Nephron progenitor cell (in vitro differentiated cells): ENCODE measurements at regions not wholly inside any gene's neighbourhood (a gene's known extent, or its start where the extent isn't known, plus 50 kb on each side); places are given as distances from the start of the nearest gene placed in this dataset.
"Not testable (repeated sequence)": the region's sequence is repeated elsewhere in the genome, so short reads cannot be mapped to it uniquely, and the experiment has no call there.

Experiments
- DNase-seq: peaks from one replicate; pipeline ENCODE4 v3.0.0; 2021
- H3K27ac Mint-ChIP-seq: 2 replicates; pipeline ENCODE4 v1.8.0; 2021; ENCODE audit warnings: mild to moderate bottlenecking, moderate library complexity, mixed read lengths
- H3K27me3 Mint-ChIP-seq: 2 replicates; pipeline ENCODE4 v1.8.0; 2021; ENCODE audit warnings: mild to moderate bottlenecking, low read depth, mixed read lengths; ENCODE audit not compliant: poor library complexity
- H3K36me3 Mint-ChIP-seq: 2 replicates; pipeline ENCODE4 v1.8.0; 2021; ENCODE audit warnings: low read depth, mixed read lengths
- H3K4me1 Mint-ChIP-seq: 2 replicates; pipeline ENCODE4 v1.8.0; 2021; ENCODE audit warnings: mixed read lengths
- H3K4me3 Mint-ChIP-seq: 2 replicates; pipeline ENCODE4 v1.8.0; 2021; ENCODE audit warnings: mild to moderate bottlenecking, moderate library complexity, mixed read lengths
- H3K9me3 Mint-ChIP-seq: 2 replicates; pipeline ENCODE4 v1.8.0; 2021; ENCODE audit warnings: mild to moderate bottlenecking, moderate library complexity, mixed read lengths
- TF ChIP-seq, protein P1 (sequence below): fragments of 200-600 bp; sonication (generic); IDR thresholded peaks from 2 replicates; pipeline ENCODE4 v1.5.0; 2021; ENCODE audit warnings: antibody characterized with exemption

DNA sequence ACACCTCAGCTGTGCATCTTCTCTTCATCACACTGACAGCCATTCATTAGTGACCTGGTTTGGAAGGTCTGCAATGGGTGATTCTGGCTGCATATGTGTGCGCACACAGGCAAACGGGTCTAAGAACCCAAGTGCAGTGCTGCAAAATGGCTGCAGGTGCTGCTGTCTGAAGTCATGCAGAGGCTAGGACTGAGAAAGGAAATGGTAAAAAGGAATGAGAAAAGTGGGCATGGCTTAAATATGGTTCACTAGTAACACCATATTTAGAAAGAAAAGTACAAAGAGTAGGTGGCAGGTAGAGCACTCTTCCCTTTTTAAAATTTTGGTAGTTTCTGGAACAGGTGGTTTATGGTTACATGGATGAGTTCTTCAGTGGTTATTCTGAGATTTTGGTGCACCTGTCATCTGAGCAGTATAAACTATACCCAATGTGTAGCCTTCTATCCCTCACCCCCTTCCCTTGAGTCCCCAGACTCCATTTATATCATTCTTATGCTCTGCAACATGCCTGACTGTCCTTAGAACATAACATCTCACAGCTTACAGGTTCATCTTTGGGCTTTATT is 78.4 kb downstream of the CCNG2 start:
- Mint-ChIP-seq H3K27ac (no peak overlapping the region), H3K4me3 (no peak overlapping the region), H3K4me1 (no peaks in the 10 kb centered on the region), H3K36me3 (no peaks in the 10 kb centered on the region), H3K27me3 (peaks cover 52% of the 10 kb centered on the region), H3K9me3 (no peaks in the 10 kb centered on the region)
- TF ChIP-seq, protein P1, sequence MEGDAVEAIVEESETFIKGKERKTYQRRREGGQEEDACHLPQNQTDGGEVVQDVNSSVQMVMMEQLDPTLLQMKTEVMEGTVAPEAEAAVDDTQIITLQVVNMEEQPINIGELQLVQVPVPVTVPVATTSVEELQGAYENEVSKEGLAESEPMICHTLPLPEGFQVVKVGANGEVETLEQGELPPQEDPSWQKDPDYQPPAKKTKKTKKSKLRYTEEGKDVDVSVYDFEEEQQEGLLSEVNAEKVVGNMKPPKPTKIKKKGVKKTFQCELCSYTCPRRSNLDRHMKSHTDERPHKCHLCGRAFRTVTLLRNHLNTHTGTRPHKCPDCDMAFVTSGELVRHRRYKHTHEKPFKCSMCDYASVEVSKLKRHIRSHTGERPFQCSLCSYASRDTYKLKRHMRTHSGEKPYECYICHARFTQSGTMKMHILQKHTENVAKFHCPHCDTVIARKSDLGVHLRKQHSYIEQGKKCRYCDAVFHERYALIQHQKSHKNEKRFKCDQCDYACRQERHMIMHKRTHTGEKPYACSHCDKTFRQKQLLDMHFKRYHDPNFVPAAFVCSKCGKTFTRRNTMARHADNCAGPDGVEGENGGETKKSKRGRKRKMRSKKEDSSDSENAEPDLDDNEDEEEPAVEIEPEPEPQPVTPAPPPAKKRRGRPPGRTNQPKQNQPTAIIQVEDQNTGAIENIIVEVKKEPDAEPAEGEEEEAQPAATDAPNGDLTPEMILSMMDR: no peak
- no peak for DNase-seq

DNA sequence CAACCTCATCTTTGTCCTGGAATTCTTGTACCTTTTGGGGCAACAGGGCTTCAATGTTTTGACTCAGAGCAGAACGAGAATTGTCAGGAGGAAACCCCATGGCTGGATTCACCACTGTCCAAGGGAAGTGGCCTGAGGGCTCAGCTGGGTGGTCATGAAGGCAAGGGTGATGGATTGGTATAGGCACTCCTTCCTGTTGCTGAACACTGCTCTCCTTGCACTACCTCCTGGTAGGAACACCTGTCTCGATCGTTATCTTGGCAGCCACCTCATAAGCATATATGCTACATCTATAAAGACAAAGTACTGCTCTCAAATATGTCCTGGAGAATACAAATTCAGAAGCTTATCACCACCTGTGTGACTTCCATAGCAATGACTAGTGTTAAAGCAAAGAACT is 79.8 kb downstream of the CCNG2 start:
- TF ChIP-seq, protein P1: no peak
- peaks cover 54% of the 10 kb centered on the region for H3K27me3 Mint-ChIP-seq
- H3K4me1 Mint-ChIP-seq: no peaks in the 10 kb centered on the region
- no peak overlapping the region for H3K27ac Mint-ChIP-seq
- H3K9me3 Mint-ChIP-seq: no peaks in the 10 kb centered on the region
- no peak overlapping the region for H3K4me3 Mint-ChIP-seq
- DNase-seq: no peak
- no peaks in the 10 kb centered on the region for H3K36me3 Mint-ChIP-seq

DNA sequence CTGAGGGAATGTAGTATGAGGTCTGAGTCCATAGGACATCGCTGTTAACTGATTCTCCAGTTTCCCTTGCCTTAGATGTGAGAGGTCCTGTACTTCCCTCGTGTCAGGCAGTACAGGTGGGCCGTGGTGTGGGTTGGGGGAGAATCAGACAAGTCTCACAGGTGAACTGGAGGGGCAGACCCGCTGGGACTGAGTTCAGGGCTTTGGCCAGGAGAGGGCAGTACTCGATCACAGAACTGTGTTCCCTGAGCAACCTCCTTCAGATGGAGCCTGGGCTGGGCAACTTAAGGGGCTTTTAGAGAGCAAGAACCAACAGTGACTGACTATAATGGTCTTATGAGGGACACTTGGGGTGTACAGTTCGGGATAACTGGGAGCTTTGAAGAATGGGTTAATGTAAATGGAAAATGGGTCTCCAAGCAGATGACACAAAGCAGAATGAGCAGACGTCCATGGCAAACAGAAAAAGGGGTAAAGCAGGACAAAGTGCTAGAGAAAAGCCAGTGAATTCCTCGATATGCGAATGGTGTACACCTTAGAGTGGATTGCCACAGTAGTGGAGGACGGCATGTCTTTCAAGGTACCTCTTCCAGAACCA is 83.6 kb downstream of the CCNG2 start:
- peaks cover 43% of the 10 kb centered on the region for H3K27me3 Mint-ChIP-seq
- DNase-seq: peak; percentile 83

DNA sequence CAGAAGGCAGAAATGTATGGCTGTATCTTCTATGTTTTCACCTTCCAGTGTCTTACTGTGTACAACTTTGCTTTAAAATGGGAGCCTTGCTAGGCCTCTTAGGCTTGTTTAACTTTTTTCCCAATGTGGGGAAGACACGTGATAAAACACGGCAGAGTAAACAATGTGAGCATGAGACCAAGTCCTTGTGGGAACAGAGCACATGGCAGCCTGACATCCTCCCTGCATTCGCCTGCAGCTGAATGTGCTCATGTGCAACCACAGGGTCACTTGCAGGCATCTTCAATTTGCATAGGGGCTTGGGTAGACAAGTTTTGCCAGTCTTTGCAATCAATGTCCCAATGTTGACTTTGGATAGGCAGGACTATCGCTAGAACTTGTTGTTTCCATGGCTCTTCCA is 91.8 kb downstream of the CCNG2 start:
- Mint-ChIP-seq H3K4me1 (no peaks in the 10 kb centered on the region), H3K4me3 (no peak overlapping the region), H3K9me3 (no peaks in the 10 kb centered on the region), H3K36me3 (no peaks in the 10 kb centered on the region), H3K27ac (no peak overlapping the region), H3K27me3 (peaks cover 38% of the 10 kb centered on the region)
- DNase-seq: no peak
- TF ChIP-seq, protein P1: no peak

More for the DNA sequence above, 83.6 kb downstream of the CCNG2 start:
- H3K4me1 Mint-ChIP-seq: no peaks in the 10 kb centered on the region
- no peak overlapping the region for H3K4me3 Mint-ChIP-seq
- H3K9me3 Mint-ChIP-seq: no peaks in the 10 kb centered on the region
- no peaks in the 10 kb centered on the region for H3K36me3 Mint-ChIP-seq
- TF ChIP-seq, protein P1: peak; percentile 76
- no peak overlapping the region for H3K27ac Mint-ChIP-seq

DNA sequence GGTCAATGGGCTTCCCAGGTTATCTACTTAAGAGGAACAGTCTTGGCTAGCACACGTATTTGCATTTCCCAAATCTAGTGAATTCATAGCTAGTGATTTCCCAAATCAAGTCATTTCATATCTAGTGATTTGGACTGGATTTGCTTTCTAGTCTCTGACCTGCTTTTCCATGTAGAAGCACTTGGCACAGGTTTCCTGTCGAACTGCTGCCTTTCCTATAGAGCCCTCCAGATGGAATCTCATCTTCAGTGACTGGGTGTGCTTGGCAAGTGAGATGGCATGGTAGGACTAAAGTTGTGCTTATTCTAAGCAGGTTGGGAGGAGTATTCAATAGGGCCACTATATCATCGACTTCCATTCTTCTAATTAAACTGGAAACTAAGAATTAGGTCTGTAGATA is 94.7 kb downstream of the CCNG2 start:
- no peaks in the 10 kb centered on the region for H3K36me3 Mint-ChIP-seq
- H3K4me3 Mint-ChIP-seq: no peak overlapping the region
- no peak overlapping the region for H3K27ac Mint-ChIP-seq
- TF ChIP-seq, protein P1: no peak
- no peaks in the 10 kb centered on the region for H3K9me3 Mint-ChIP-seq
- peaks cover 51% of the 10 kb centered on the region for H3K27me3 Mint-ChIP-seq
- no peaks in the 10 kb centered on the region for H3K4me1 Mint-ChIP-seq
- no peak for DNase-seq

DNA sequence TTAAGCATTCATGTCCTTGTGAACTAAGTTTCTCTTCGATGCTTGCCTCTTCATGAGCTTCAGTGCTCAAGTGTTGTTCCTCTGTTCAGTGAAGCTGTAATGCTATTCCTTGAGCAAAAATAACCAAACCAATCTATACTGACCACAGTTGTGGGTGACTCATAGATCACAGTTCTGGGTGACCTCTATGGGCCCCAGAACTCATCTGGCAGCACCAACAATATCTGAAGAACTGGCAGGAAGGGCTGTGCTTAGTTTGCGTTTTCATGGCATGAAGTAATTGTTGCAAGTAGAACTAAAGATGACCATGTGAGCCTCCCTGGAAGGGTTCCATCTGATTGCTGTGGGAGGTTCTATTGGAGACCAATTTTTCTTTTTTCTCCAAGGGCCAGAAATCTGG is 106.2 kb downstream of the CCNG2 start:
- TF ChIP-seq, protein P1: no peak
- H3K27ac Mint-ChIP-seq: no peak overlapping the region
- DNase-seq: no peak
- H3K4me3 Mint-ChIP-seq: no peak overlapping the region
- peaks cover 30% of the 10 kb centered on the region for H3K9me3 Mint-ChIP-seq
- H3K36me3 Mint-ChIP-seq: no peaks in the 10 kb centered on the region
- H3K4me1 Mint-ChIP-seq: no peaks in the 10 kb centered on the region
- H3K27me3 Mint-ChIP-seq: peaks cover 13% of the 10 kb centered on the region

DNA sequence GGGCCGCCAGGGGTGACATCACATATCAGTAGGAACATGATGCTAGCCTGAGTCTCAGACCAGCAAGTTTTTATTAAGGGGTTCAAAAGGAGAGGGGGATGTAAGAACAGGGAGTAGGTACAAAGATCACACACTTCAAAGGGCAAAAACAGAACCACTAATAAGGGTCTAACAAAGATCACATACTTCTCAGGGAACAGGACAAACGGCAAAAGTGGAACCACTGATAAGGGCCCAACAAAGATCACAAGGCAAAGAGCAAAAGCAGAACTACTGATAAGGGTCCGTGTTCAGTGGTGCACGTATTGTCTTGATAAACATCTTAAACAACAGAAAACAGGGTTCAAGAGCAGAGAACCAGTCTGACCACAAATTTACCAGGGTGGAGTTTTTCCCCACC is 107.0 kb downstream of the CCNG2 start:
- not testable (repeated sequence) for H3K27ac Mint-ChIP-seq, H3K36me3 Mint-ChIP-seq, H3K4me3 Mint-ChIP-seq, DNase-seq, H3K4me1 Mint-ChIP-seq
- peaks cover 19% of the 10 kb centered on the region for H3K27me3 Mint-ChIP-seq
- peaks cover 28% of the 10 kb centered on the region for H3K9me3 Mint-ChIP-seq
